Neural crest cell (in vitro differentiated cells): ENCODE measurements at regions not wholly inside any gene's neighbourhood (a gene's known extent, or its start where the extent isn't known, plus 50 kb on each side); places are given as distances from the start of the nearest gene placed in this dataset.
"Not testable (repeated sequence)": the region's sequence is repeated elsewhere in the genome, so short reads cannot be mapped to it uniquely, and the experiment has no call there.

Experiments used
- DNase-seq: peaks from one replicate; pipeline ENCODE4 v3.0.0; 2021; ENCODE audit warnings: low read depth, mixed read lengths, low spot score
- H3K27ac Mint-ChIP-seq: one replicate; pipeline ENCODE4 v1.8.0; 2021; ENCODE audit warnings: mild to moderate bottlenecking, mixed read lengths; ENCODE audit not compliant: unreplicated experiment
- H3K27me3 Mint-ChIP-seq: 2 replicates; pipeline ENCODE4 v1.8.0; 2021; ENCODE audit warnings: low read depth, mild to moderate bottlenecking, mixed read lengths
- H3K36me3 Mint-ChIP-seq: 2 replicates; pipeline ENCODE4 v1.8.0; 2021; ENCODE audit warnings: low read depth, mild to moderate bottlenecking, mixed read lengths
- H3K4me1 Mint-ChIP-seq: 2 replicates; pipeline ENCODE4 v1.8.0; 2021; ENCODE audit warnings: mixed read lengths
- H3K4me3 Mint-ChIP-seq: one replicate; pipeline ENCODE4 v1.8.0; 2021; ENCODE audit warnings: mild to moderate bottlenecking, mixed read lengths
- H3K9me3 Mint-ChIP-seq: 2 replicates; pipeline ENCODE4 v1.8.0; 2021; ENCODE audit warnings: mixed read lengths
- CTCF ChIP-seq: fragments of 200-600 bp; sonication (generic); conservative IDR thresholded peaks from 2 replicates; pipeline ENCODE4 v1.5.0; 2021; ENCODE audit warnings: antibody characterized with exemption, mild to moderate bottlenecking

- DNase-seq = no peak
- peaks cover 2% of the 10 kb centered on the region for H3K9me3 Mint-ChIP-seq
- H3K4me1 Mint-ChIP-seq = peaks cover 53% of the 10 kb centered on the region
- TF ChIP-seq CTCF = no peak
- H3K4me3 Mint-ChIP-seq = peak overlapping the region; percentile 39
- no peaks in the 10 kb centered on the region for H3K36me3 Mint-ChIP-seq
- no peak overlapping the region for H3K27ac Mint-ChIP-seq
- no peaks in the 10 kb centered on the region for H3K27me3 Mint-ChIP-seq
Observed at GRCh38 chr4:38414410-38414809, 249.6 kb upstream of the KLF3 start.

DNA sequence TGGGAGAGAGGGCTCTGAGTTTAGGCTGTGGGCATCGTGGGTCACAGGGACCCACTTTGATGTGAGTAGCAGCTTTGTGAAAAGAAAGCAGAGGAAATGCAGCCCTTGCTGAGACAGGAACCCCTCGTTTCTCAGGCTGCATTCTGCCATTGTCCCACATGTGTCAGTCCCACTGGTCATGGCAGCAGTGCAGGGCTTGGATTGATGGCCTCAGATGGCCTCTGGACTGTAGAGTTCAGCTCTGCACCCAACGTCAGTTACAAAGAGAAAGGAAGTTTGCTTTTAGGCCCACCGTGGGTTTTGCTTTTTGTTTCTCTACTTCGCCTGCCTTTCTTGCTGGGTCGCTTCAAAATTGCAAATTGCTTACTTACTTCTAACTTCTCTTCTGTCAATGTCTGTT, 248.3 kb upstream of the KLF3 start:
- Mint-ChIP-seq H3K9me3 (peaks cover 8% of the 10 kb centered on the region), H3K36me3 (peaks cover 4% of the 10 kb centered on the region), H3K4me3 (peak overlapping the region; percentile 27), H3K27me3 (no peaks in the 10 kb centered on the region), H3K27ac (peak overlapping the region; percentile 97), H3K4me1 (peaks cover 43% of the 10 kb centered on the region)
- TF ChIP-seq CTCF = no peak
- DNase-seq = no peak

DNA sequence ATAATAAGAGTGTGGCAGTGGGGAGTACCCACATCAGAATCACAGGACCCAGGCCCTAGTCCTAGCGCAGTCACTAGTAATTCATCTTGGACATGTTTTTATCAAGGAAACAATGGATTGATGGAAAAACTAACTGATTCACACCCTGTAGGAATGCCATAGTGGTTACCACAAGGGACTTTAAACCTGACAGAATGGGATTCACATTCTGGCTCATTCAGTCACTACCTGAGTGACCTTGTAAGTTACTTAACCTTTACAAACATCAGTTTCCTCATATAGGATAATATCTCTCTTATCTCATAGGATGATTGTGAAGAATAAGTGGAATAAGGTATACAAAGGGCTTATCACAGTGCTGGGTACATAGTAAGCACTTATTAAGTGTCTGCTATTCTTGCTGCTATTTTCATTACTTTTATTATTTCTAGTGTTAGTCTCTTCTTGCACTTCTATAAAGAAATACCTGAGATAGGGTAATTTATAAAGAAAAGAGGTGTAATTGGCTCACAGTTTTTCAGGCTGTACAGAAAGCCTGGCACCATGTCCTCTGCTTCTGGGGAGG, 247.5 kb upstream of the KLF3 start:
- TF ChIP-seq CTCF = no peak
- H3K4me3 Mint-ChIP-seq = no peak overlapping the region
- peaks cover 8% of the 10 kb centered on the region for H3K9me3 Mint-ChIP-seq
- DNase-seq = no peak
- H3K4me1 Mint-ChIP-seq = peaks cover 37% of the 10 kb centered on the region
- H3K27ac Mint-ChIP-seq = no peak overlapping the region
- no peaks in the 10 kb centered on the region for H3K27me3 Mint-ChIP-seq
- H3K36me3 Mint-ChIP-seq = peaks cover 4% of the 10 kb centered on the region

- not testable (repeated sequence) for H3K27ac Mint-ChIP-seq, H3K36me3 Mint-ChIP-seq, H3K9me3 Mint-ChIP-seq, H3K4me3 Mint-ChIP-seq, H3K27me3 Mint-ChIP-seq, DNase-seq
- H3K4me1 Mint-ChIP-seq = peaks cover 39% of the 10 kb centered on the region
Observed at GRCh38 chr4:38420254-38420653, 243.7 kb upstream of the KLF3 start.

DNA sequence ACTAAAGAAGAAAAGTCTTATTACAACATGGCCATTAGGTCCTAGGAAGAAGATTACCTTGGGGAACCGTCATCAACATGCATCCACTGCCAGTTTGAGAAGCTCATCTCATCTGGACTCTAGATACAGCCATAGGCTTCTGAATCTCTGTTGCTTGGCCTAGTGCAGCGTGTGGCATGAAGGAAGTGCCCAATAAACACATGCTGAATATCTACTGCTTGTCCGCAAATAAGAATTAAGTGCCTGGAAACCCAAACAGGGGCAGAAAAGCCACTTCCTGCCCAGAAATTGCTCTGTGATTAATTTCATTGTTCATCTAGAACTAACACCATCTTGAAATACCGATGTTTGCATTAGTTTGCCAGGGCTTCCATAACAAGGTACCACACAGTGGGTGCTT, 241.1 kb upstream of the KLF3 start:
- DNase-seq = no peak
- Mint-ChIP-seq H3K4me1 (peaks cover 35% of the 10 kb centered on the region), H3K27me3 (no peaks in the 10 kb centered on the region), H3K36me3 (peaks cover 4% of the 10 kb centered on the region), H3K9me3 (peaks cover 6% of the 10 kb centered on the region), H3K27ac (no peak overlapping the region), H3K4me3 (no peak overlapping the region)
- no peak for TF ChIP-seq CTCF

DNA sequence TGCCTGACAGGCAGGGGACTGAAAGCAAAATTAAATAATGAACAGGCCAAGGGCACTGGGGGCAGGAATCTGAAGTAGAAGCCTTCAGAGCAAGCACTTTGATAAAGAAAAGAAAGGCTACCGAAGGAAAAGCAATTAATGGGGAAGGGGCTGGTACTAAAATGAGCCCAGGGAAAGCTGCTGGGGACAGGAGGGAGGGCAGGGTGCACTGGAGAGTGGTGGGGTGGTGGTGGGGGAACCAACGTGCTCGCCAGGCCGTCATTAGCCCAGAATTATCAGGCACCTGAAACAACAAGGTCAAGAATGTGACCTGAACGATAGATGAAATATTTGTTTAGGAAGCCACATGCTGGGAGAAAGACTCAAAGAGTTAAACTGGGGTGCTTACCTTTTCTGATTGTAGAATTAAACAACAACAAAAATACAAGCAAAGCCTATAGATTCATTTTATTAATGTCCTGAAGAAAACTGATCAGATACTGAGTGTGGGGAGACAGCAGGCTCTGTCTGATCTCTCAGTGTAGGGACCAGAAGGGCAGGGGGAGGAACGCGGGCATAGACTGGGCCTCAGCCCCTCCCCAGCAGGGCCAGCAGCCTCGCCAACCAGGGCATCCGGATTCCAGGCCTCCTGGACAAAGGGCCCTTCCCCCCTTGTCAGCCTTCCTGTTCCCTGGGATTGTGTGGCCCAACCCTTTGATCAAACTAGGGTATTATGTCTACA, 239.7 kb upstream of the KLF3 start:
- no peaks in the 10 kb centered on the region for H3K27me3 Mint-ChIP-seq
- H3K36me3 Mint-ChIP-seq = peaks cover 4% of the 10 kb centered on the region
- DNase-seq = peak; percentile 41
- H3K27ac Mint-ChIP-seq = peak overlapping the region; percentile 83
- peaks cover 6% of the 10 kb centered on the region for H3K9me3 Mint-ChIP-seq
- TF ChIP-seq CTCF = no peak
- peaks cover 43% of the 10 kb centered on the region for H3K4me1 Mint-ChIP-seq
- peak overlapping the region; percentile 48 for H3K4me3 Mint-ChIP-seq
